Panc1 (cell line): ENCODE measurements at regions not wholly inside any gene's neighbourhood (a gene's known extent, or its start where the extent isn't known, plus 50 kb on each side); places are given as distances from the start of the nearest gene placed in this dataset.

Experiments
- ATAC-seq: fragments of 200-7000 bp; cut with Tn5 transposase; 2 replicates; pipeline ENCODE4 v1.9.1; 2020; ENCODE audit warnings: mild to moderate bottlenecking, moderate library complexity
- BruUV-seq: library from RNA; stranded (reverse); fragments of 400-500 nt; replicated peaks from 2 replicates; lab custom pipeline; 2021; lab: Mats Ljungman, UMichigan
- CTCF ChIA-PET: fragments of 300-600 bp; sonication (Branson Sonifier 250); formaldehyde crosslinking; loops from one replicate; lab custom pipeline; 2022; ENCODE audit warnings: antibody characterized with exemption; lab: Charles Lee
- POLR2A ChIA-PET: fragments of 300-600 bp; sonication (Branson Sonifier 250); formaldehyde crosslinking; loops from one replicate; lab custom pipeline; 2022; ENCODE audit warnings: antibody characterized with exemption; lab: Charles Lee
- DNase-seq: peaks from one replicate; pipeline ENCODE4 v3.0.0-alpha.2; 2010; ENCODE audit warnings: low read depth, low spot score
- H3K27ac ChIP-seq: 2 replicates; pipeline ENCODE4 v1.5.1; 2011; ENCODE audit warnings: mild to moderate bottlenecking, low read length, inconsistent platforms
- H3K27me3 ChIP-seq: fragments of 200-500 bp; sonication (Bioruptor generic); 2 replicates; pipeline ENCODE4 v1.6.0; 2014; ENCODE audit warnings: low read length, inconsistent platforms; ENCODE audit not compliant: control insufficient read depth, insufficient read depth
- H3K36me3 ChIP-seq: fragments of 200-500 bp; sonication (Bioruptor generic); 2 replicates; pipeline ENCODE4 v1.5.1; 2014; ENCODE audit warnings: inconsistent platforms, mild to moderate bottlenecking, low read length, moderate library complexity; ENCODE audit not compliant: control insufficient read depth, insufficient read depth
- H3K4me1 ChIP-seq: 2 replicates; pipeline ENCODE4 v1.5.1; 2011; ENCODE audit warnings: inconsistent platforms, mild to moderate bottlenecking, low read length, moderate library complexity; ENCODE audit not compliant: control insufficient read depth, insufficient read depth
- H3K4me3 ChIP-seq, 2 experiments: 2 replicates each; pipeline ENCODE4 v1.5.1; 2011 to 2012; ENCODE audit warnings: low read depth in 2 of 2, low read length in 2 of 2, mild to moderate bottlenecking in 2 of 2, inconsistent platforms in 1 of 2, moderate library complexity in 1 of 2
- H3K9me3 ChIP-seq: fragments of 200-500 bp; sonication (Bioruptor generic); 2 replicates; pipeline ENCODE4 v1.5.1; 2014; ENCODE audit warnings: low read depth, mild to moderate bottlenecking, inconsistent platforms, low read length, moderate library complexity; ENCODE audit not compliant: control insufficient read depth, insufficient read depth
- POLR2AphosphoS5 ChIP-seq: IDR thresholded peaks from 2 replicates; pipeline ENCODE4 v1.6.1; 2012; ENCODE audit warnings: mild to moderate bottlenecking, low read depth, low read length, moderate library complexity
- SIN3A ChIP-seq: IDR thresholded peaks from 2 replicates; pipeline ENCODE4 v1.6.1; 2012; ENCODE audit warnings: low read depth, mild to moderate bottlenecking, low read length, moderate library complexity, borderline replicate concordance; ENCODE audit not compliant: insufficient read depth
- TCF7L2 ChIP-seq: IDR thresholded peaks from 2 replicates; pipeline ENCODE4 v1.6.1; 2011; ENCODE audit warnings: mild to moderate bottlenecking, low read depth, low read length, inconsistent platforms
- in situ Hi-C: cut with HindIII; loops from 2 replicates; pipeline ENCODE4 v1.10.0; 2016; ENCODE audit warnings: low sequenced_read_pairs, low pct_unique_long_range_greater_than_20kb
- intact Hi-C: fragments of 100-400 bp; cut with micrococcal nuclease; formaldehyde crosslinking; loops from one replicate; pipeline ENCODE4 v1.10.0; 2022; ENCODE audit not compliant: unreplicated experiment
- TF ChIP-seq, protein P1 (sequence below), 2 experiments: IDR thresholded peaks; 2 replicates each; pipeline ENCODE4 v1.6.1; 2011 to 2012; ENCODE audit warnings: low read depth in 2 of 2, control low read depth in 1 of 2, low read length in 1 of 2, mild to moderate bottlenecking in 1 of 2, moderate library complexity in 1 of 2; ENCODE audit not compliant: insufficient read depth in 1 of 2
- TF ChIP-seq, protein P2 (sequence below): fragments of 450-650 bp; IDR thresholded peaks from 2 replicates; pipeline ENCODE4 v1.5.1; 2017; ENCODE audit warnings: mild to moderate bottlenecking

DNA sequence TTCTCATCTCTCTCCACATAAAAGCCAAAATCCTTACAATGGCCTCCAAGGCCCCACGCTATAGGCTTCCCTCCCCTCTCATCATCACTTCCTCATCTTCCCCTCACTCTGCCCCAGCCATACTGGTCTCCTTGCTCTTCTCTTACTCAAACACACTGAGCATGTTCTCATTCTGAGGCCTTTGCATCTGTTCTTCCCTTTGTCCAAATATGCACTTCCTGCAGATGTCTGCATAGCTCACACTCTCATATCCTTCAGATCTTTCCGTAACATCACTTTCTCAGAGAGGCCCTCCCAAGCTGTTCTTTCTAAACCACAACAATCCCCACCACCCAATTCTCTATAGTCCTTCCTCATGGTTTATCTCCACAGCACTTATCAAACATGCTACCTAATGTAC is 284.1 kb downstream of the HHIPL2 start:
- TF ChIP-seq POLR2AphosphoS5 (no peak), SIN3A (no peak), TCF7L2 (no peak)
- TF ChIP-seq, protein P1, sequence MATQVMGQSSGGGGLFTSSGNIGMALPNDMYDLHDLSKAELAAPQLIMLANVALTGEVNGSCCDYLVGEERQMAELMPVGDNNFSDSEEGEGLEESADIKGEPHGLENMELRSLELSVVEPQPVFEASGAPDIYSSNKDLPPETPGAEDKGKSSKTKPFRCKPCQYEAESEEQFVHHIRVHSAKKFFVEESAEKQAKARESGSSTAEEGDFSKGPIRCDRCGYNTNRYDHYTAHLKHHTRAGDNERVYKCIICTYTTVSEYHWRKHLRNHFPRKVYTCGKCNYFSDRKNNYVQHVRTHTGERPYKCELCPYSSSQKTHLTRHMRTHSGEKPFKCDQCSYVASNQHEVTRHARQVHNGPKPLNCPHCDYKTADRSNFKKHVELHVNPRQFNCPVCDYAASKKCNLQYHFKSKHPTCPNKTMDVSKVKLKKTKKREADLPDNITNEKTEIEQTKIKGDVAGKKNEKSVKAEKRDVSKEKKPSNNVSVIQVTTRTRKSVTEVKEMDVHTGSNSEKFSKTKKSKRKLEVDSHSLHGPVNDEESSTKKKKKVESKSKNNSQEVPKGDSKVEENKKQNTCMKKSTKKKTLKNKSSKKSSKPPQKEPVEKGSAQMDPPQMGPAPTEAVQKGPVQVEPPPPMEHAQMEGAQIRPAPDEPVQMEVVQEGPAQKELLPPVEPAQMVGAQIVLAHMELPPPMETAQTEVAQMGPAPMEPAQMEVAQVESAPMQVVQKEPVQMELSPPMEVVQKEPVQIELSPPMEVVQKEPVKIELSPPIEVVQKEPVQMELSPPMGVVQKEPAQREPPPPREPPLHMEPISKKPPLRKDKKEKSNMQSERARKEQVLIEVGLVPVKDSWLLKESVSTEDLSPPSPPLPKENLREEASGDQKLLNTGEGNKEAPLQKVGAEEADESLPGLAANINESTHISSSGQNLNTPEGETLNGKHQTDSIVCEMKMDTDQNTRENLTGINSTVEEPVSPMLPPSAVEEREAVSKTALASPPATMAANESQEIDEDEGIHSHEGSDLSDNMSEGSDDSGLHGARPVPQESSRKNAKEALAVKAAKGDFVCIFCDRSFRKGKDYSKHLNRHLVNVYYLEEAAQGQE (IDR thresholded peaks at IDR 0.05; ENCODE audit: insufficient read depth in 1 of 2, low read depth in 2 of 2, low read length in 1 of 2) = no peak
- TF ChIP-seq, protein P2, sequence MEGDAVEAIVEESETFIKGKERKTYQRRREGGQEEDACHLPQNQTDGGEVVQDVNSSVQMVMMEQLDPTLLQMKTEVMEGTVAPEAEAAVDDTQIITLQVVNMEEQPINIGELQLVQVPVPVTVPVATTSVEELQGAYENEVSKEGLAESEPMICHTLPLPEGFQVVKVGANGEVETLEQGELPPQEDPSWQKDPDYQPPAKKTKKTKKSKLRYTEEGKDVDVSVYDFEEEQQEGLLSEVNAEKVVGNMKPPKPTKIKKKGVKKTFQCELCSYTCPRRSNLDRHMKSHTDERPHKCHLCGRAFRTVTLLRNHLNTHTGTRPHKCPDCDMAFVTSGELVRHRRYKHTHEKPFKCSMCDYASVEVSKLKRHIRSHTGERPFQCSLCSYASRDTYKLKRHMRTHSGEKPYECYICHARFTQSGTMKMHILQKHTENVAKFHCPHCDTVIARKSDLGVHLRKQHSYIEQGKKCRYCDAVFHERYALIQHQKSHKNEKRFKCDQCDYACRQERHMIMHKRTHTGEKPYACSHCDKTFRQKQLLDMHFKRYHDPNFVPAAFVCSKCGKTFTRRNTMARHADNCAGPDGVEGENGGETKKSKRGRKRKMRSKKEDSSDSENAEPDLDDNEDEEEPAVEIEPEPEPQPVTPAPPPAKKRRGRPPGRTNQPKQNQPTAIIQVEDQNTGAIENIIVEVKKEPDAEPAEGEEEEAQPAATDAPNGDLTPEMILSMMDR = no peak
- H3K27me3 ChIP-seq = no peaks in the 10 kb centered on the region
- DNase-seq (no peak), ATAC-seq (no peak)
- H3K36me3 ChIP-seq = no peaks in the 10 kb centered on the region
- CTCF ChIA-PET = no interaction called here
- POLR2A ChIA-PET = no interaction called here
- no peak overlapping the region for H3K4me3 ChIP-seq
- no peaks in the 10 kb centered on the region for H3K9me3 ChIP-seq
- no peaks in the 10 kb centered on the region for H3K4me1 ChIP-seq
- in situ Hi-C loops (no loop called here), intact Hi-C loops (no loop called here)
- no TSS peak for BruUV-seq
- H3K27ac ChIP-seq = no peak overlapping the region

DNA sequence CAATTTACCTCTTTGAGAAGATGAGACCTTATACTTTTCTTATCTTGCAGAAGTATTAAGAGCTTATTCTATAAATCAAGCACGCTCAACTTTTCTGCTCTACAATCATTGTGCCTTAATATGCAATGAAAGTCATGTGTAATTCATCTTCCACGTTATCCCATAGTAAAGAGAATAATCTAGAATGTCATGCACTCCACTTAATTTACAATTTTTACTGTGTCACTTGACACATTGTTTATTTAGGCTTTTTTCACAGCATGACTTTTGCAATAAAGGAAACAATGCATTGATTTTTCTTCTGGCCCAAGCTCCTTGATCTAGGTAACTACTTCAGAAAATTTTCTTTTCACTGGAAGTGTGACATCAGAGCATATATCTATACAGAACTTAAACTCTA is 290.9 kb downstream of the HHIPL2 start:
- BruUV-seq = no TSS peak
- H3K36me3 ChIP-seq = no peaks in the 10 kb centered on the region
- H3K4me3 ChIP-seq = no peak overlapping the region
- no peak overlapping the region for H3K27ac ChIP-seq
- ChIA-PET POLR2A (no interaction called here), CTCF (no interaction called here)
- DNase-seq = no peak
- TF ChIP-seq, protein P2 = no peak
- no peak for TF ChIP-seq TCF7L2
- in situ Hi-C loops = no loop called here
- no peaks in the 10 kb centered on the region for H3K4me1 ChIP-seq
- no peaks in the 10 kb centered on the region for H3K9me3 ChIP-seq
- intact Hi-C loops = no loop called here
- ATAC-seq = no peak
- H3K27me3 ChIP-seq = no peaks in the 10 kb centered on the region

DNA sequence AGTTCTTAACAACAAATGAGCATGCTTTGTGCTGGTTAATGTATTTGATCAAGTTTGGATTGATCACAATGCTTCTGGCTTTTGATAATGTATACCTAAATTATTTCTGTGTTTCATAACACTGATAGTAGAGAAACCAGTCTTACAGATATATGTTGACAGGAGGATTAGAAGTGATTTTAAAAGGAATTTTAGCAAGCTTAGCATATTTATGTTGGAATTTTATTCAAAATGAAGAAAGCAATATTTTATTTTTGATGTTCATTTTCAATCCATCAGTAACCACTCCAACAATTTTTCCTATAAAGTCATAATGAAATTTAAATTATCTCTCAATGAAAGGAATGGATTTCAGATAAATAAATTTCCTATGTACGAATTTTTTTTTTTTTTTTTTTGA is 291.8 kb downstream of the HHIPL2 start:
- TF ChIP-seq POLR2AphosphoS5 (no peak), SIN3A (no peak), TCF7L2 (no peak)
- TF ChIP-seq, protein P2 = no peak
- TF ChIP-seq, protein P1 (IDR thresholded peaks at IDR 0.05; ENCODE audit: insufficient read depth in 1 of 2, low read depth in 2 of 2, low read length in 1 of 2) = no peak
- Histone ChIP-seq H3K36me3 (no peaks in the 10 kb centered on the region), H3K9me3 (no peaks in the 10 kb centered on the region), H3K4me1 (no peaks in the 10 kb centered on the region), H3K27me3 (no peaks in the 10 kb centered on the region), H3K27ac (no peak overlapping the region), H3K4me3 (no peak overlapping the region)
- no TSS peak for BruUV-seq
- intact Hi-C loops (no loop called here), in situ Hi-C loops (no loop called here)
- ChIA-PET POLR2A (no interaction called here), CTCF (no interaction called here)
- DNase-seq (no peak), ATAC-seq (no peak)
